Endothelial cell (in vitro differentiated cells): ENCODE measurements at regions not wholly inside any gene's neighbourhood (a gene's known extent, or its start where the extent isn't known, plus 50 kb on each side); places are given as distances from the start of the nearest gene placed in this dataset.

Experiments used
- DNase-seq: peaks from one replicate; pipeline ENCODE4 v3.0.0; 2021; ENCODE audit warnings: low spot score
- H3K27ac Mint-ChIP-seq: one replicate; pipeline ENCODE4 v1.8.0; 2021; ENCODE audit warnings: mixed read lengths, inconsistent platforms; ENCODE audit not compliant: unreplicated experiment
- H3K27me3 Mint-ChIP-seq: one replicate; pipeline ENCODE4 v1.8.0; 2021; ENCODE audit warnings: mild to moderate bottlenecking, moderate library complexity, mixed read lengths, inconsistent platforms; ENCODE audit not compliant: unreplicated experiment
- H3K36me3 Mint-ChIP-seq: one replicate; pipeline ENCODE4 v1.8.0; 2021; ENCODE audit warnings: mild to moderate bottlenecking, low read depth, mixed read lengths, inconsistent platforms; ENCODE audit not compliant: unreplicated experiment
- H3K4me1 Mint-ChIP-seq: one replicate; pipeline ENCODE4 v1.8.0; 2021; ENCODE audit warnings: mild to moderate bottlenecking, mixed read lengths, inconsistent platforms; ENCODE audit not compliant: unreplicated experiment
- H3K4me3 Mint-ChIP-seq: one replicate; pipeline ENCODE4 v1.8.0; 2021; ENCODE audit warnings: mild to moderate bottlenecking, mixed read lengths, inconsistent platforms; ENCODE audit not compliant: unreplicated experiment
- H3K9me3 Mint-ChIP-seq: one replicate; pipeline ENCODE4 v1.8.0; 2021; ENCODE audit warnings: mixed read lengths, inconsistent platforms; ENCODE audit not compliant: unreplicated experiment
- CTCF ChIP-seq: fragments of 200-600 bp; sonication (generic); IDR thresholded peaks from one replicate; pipeline ENCODE4 v1.5.0; 2021; ENCODE audit warnings: antibody characterized with exemption; ENCODE audit not compliant: unreplicated experiment

DNA sequence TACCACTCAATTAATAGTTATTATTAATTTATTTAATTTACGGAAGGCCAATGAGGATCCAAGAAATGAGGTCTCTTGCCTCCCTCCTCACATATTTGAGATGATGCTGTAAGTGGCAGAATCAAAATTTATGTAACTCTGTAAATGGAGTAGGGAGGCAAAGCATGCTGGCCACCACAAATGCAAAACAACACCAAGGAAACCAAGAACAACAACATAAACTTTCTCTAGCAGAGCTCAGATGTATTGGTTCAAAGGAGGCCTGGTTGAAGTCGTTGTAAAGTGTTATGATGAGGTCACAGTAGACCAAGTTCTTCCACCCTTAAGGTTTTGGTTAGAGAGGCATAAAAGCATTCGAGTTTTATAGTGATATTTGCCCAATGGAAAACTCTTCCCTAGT is 194.8 kb upstream of the FAT1 start:
- no peaks in the 10 kb centered on the region for H3K9me3 Mint-ChIP-seq
- H3K4me3 Mint-ChIP-seq: no peak overlapping the region
- peaks cover 7% of the 10 kb centered on the region for H3K4me1 Mint-ChIP-seq
- DNase-seq: no peak
- no peaks in the 10 kb centered on the region for H3K36me3 Mint-ChIP-seq
- no peak overlapping the region for H3K27ac Mint-ChIP-seq
- no peaks in the 10 kb centered on the region for H3K27me3 Mint-ChIP-seq
- TF ChIP-seq CTCF: no peak

GRCh38 chr4:186919340-186919739 is 195.7 kb upstream of the FAT1 start:
- DNase-seq: no peak
- Mint-ChIP-seq H3K27ac (no peak overlapping the region), H3K36me3 (no peaks in the 10 kb centered on the region), H3K9me3 (no peaks in the 10 kb centered on the region), H3K27me3 (no peaks in the 10 kb centered on the region), H3K4me3 (no peak overlapping the region), H3K4me1 (peaks cover 7% of the 10 kb centered on the region)
- no peak for TF ChIP-seq CTCF

GRCh38 chr4:186920483-186920882 is 196.8 kb upstream of the FAT1 start:
- Mint-ChIP-seq H3K27me3 (no peaks in the 10 kb centered on the region), H3K9me3 (no peaks in the 10 kb centered on the region), H3K4me1 (peaks cover 7% of the 10 kb centered on the region), H3K36me3 (no peaks in the 10 kb centered on the region), H3K4me3 (no peak overlapping the region), H3K27ac (no peak overlapping the region)
- DNase-seq: no peak
- no peak for TF ChIP-seq CTCF

- no peak for TF ChIP-seq CTCF
- Mint-ChIP-seq H3K27me3 (no peaks in the 10 kb centered on the region), H3K9me3 (no peaks in the 10 kb centered on the region), H3K4me1 (peaks cover 7% of the 10 kb centered on the region), H3K27ac (no peak overlapping the region), H3K4me3 (no peak overlapping the region), H3K36me3 (no peaks in the 10 kb centered on the region)
- DNase-seq: no peak
Observed at GRCh38 chr4:186920992-186921391, 197.3 kb upstream of the FAT1 start.

DNA sequence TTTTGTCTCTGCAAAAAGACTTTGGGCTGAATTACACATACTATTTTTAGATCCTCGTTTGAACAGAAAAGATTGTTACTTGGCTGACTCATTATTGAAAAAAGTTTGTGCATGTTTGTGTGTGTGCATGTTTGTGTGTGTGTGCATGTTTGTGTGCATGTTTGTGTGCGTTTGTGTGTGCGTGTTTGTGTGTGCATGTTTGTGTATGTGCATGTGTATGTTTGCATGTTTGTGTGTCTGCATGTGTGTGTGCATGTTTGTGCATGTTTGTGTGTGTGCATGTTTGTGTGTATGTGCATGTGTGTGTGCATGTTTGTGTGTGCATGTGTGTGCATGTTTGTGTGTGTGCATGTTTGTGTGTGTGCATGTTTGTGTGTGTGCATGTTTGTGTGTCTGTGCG is 201.1 kb upstream of the FAT1 start:
- no peak for TF ChIP-seq CTCF
- Mint-ChIP-seq H3K4me3 (no peak overlapping the region), H3K27ac (no peak overlapping the region), H3K4me1 (peaks cover 3% of the 10 kb centered on the region), H3K9me3 (no peaks in the 10 kb centered on the region), H3K27me3 (no peaks in the 10 kb centered on the region), H3K36me3 (no peaks in the 10 kb centered on the region)
- no peak for DNase-seq
